Progenitor cell of endocrine pancreas (in vitro differentiated cells): ENCODE measurements at regions not wholly inside any gene's neighbourhood (a gene's known extent, or its start where the extent isn't known, plus 50 kb on each side); places are given as distances from the start of the nearest gene placed in this dataset.
"Not testable (repeated sequence)": the region's sequence is repeated elsewhere in the genome, so short reads cannot be mapped to it uniquely, and the experiment has no call there.

ENCODE experiments used
- DNase-seq: peaks from one replicate; pipeline ENCODE4 v3.0.0; 2021; ENCODE audit warnings: low spot score; ENCODE audit not compliant: unreplicated experiment
- H3K27ac Mint-ChIP-seq: 2 replicates; pipeline ENCODE4 v1.8.0; 2021; ENCODE audit warnings: mild to moderate bottlenecking, moderate library complexity, mixed read lengths
- H3K27me3 Mint-ChIP-seq: 2 replicates; pipeline ENCODE4 v1.8.0; 2021; ENCODE audit warnings: mixed read lengths
- H3K36me3 Mint-ChIP-seq: 2 replicates; pipeline ENCODE4 v1.8.0; 2022; ENCODE audit warnings: mixed read lengths; ENCODE audit not compliant: insufficient read depth
- H3K4me1 Mint-ChIP-seq: 2 replicates; pipeline ENCODE4 v1.8.0; 2021; ENCODE audit warnings: low read depth, mixed read lengths
- H3K4me3 Mint-ChIP-seq: 2 replicates; pipeline ENCODE4 v1.8.0; 2021; ENCODE audit warnings: low read depth, mild to moderate bottlenecking, moderate library complexity, mixed read lengths
- H3K9me3 Mint-ChIP-seq: 2 replicates; pipeline ENCODE4 v1.8.0; 2021; ENCODE audit warnings: low read depth, mixed read lengths
- TF ChIP-seq, protein P1 (sequence below): fragments of 200-600 bp; sonication (generic); IDR thresholded peaks from one replicate; pipeline ENCODE4 v1.5.0; 2021; ENCODE audit warnings: antibody characterized with exemption, mild to moderate bottlenecking; ENCODE audit not compliant: unreplicated experiment

DNA sequence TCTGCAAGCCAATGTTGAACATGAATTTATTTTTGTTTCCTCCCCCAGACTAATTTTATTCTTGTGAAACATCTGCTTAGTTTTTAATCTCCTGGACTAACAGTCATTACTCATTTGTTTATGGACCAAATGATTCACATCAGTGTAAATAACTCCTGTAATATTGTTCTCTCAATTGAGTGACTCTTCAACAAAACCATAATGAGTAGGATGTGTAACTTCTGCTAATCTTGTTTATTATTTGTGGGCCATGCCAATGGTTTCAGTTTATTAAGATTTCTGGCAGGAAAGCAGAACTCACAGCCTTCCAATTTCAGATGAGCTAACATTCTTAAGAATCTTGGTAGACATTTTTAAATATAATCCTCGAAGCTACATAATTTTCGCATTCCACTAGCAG, 1216.3 kb upstream of the GOT2 start:
- DNase-seq: no peak
- H3K4me3 Mint-ChIP-seq: no peak overlapping the region
- H3K27ac Mint-ChIP-seq: no peak overlapping the region
- H3K4me1 Mint-ChIP-seq: no peaks in the 10 kb centered on the region
- H3K27me3 Mint-ChIP-seq: no peaks in the 10 kb centered on the region
- TF ChIP-seq, protein P1, sequence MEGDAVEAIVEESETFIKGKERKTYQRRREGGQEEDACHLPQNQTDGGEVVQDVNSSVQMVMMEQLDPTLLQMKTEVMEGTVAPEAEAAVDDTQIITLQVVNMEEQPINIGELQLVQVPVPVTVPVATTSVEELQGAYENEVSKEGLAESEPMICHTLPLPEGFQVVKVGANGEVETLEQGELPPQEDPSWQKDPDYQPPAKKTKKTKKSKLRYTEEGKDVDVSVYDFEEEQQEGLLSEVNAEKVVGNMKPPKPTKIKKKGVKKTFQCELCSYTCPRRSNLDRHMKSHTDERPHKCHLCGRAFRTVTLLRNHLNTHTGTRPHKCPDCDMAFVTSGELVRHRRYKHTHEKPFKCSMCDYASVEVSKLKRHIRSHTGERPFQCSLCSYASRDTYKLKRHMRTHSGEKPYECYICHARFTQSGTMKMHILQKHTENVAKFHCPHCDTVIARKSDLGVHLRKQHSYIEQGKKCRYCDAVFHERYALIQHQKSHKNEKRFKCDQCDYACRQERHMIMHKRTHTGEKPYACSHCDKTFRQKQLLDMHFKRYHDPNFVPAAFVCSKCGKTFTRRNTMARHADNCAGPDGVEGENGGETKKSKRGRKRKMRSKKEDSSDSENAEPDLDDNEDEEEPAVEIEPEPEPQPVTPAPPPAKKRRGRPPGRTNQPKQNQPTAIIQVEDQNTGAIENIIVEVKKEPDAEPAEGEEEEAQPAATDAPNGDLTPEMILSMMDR: no peak
- H3K36me3 Mint-ChIP-seq: no peaks in the 10 kb centered on the region
- no peaks in the 10 kb centered on the region for H3K9me3 Mint-ChIP-seq

DNA sequence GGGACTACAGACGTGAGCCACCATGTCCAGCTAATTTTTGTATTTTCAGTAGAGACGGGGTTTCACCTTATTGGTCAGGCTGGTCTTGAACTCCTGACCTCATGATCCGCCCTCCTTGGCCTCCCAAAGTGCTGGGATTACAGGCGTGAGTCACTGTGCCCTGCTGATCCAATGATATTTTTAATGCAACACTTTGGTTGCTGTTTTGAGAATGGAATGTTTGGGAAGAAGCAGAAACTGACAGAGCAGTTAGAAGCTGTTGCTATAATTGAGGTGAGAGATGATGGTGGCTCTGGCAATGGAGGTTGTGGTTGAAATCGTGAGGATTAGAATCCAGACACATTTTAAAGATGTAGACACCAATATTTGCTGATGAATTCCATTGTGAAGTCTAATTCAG, 1209.9 kb upstream of the GOT2 start:
- H3K4me3 Mint-ChIP-seq: not testable (repeated sequence)

DNA sequence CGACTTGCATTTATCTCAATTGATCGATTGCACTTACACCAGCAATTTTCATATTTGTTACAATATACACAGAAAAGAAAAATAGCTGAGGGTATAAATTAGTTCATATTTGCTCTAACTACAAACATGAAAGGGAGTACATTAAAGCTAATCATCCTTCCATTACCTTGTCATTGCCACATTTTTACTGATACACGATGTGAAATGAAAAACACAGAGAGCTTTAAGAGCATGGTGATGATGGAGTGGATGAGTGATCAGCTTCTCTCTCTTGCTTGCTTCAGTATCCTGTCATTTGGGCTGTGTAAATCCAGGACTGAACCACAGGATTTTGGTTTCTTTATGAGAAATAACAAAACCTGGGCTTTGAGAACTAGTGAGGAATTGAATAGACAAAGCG, 1207.5 kb upstream of the GOT2 start:
- H3K27ac Mint-ChIP-seq: no peak overlapping the region
- no peak for DNase-seq
- H3K4me3 Mint-ChIP-seq: no peak overlapping the region
- TF ChIP-seq, protein P1: no peak
- H3K9me3 Mint-ChIP-seq: no peaks in the 10 kb centered on the region
- H3K4me1 Mint-ChIP-seq: peaks cover 2% of the 10 kb centered on the region
- no peaks in the 10 kb centered on the region for H3K27me3 Mint-ChIP-seq
- no peaks in the 10 kb centered on the region for H3K36me3 Mint-ChIP-seq

More for the DNA sequence above, 1209.9 kb upstream of the GOT2 start:
- H3K27me3 Mint-ChIP-seq, H3K27ac Mint-ChIP-seq, H3K4me1 Mint-ChIP-seq, DNase-seq, H3K9me3 Mint-ChIP-seq, H3K36me3 Mint-ChIP-seq: not testable (repeated sequence)

DNA sequence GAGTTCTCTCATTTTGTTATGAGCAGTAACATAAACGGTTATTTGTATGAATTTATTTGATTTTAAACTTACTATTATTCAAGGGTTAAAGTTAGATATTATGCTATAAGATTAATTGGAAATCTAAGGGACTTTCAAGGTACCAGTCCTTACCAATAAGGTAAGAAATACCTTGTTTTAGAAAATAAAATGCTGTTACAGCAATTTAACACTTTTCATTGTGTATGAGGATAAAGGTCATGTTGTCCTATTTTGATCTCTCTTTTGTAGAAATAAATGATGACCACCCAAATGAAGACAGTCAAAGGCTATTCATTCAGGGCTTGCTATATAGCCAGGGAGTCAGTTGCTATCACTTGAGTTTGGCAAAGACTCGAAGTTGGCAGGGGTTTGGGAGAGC, 1185.9 kb upstream of the GOT2 start:
- H3K4me3 Mint-ChIP-seq: no peak overlapping the region

DNA sequence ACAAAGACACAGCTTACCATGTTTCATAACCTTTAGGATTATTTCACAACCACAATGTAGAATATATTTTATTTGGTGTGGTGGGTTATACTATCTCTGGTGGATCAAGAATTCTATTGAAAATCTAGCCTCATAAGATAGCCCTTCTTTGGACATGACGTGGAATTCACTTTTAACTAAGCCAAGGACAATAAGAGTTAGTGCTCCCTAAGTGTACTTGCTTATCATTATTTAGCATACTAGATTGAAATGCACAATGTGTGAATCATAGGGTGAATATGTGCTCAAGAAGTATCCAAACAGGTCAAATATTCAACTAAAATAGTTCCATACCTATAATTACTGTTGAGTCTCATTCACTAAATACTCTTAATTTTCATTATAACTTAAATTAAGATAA, 1179.5 kb upstream of the GOT2 start:
- DNase-seq: no peak
- H3K4me3 Mint-ChIP-seq: no peak overlapping the region
- peaks cover 5% of the 10 kb centered on the region for H3K4me1 Mint-ChIP-seq

More for the DNA sequence above, 1185.9 kb upstream of the GOT2 start:
- Mint-ChIP-seq H3K9me3 (no peaks in the 10 kb centered on the region), H3K36me3 (no peaks in the 10 kb centered on the region), H3K27me3 (no peaks in the 10 kb centered on the region), H3K27ac (no peak overlapping the region), H3K4me1 (no peaks in the 10 kb centered on the region)
- TF ChIP-seq, protein P1: no peak
- no peak for DNase-seq

DNA sequence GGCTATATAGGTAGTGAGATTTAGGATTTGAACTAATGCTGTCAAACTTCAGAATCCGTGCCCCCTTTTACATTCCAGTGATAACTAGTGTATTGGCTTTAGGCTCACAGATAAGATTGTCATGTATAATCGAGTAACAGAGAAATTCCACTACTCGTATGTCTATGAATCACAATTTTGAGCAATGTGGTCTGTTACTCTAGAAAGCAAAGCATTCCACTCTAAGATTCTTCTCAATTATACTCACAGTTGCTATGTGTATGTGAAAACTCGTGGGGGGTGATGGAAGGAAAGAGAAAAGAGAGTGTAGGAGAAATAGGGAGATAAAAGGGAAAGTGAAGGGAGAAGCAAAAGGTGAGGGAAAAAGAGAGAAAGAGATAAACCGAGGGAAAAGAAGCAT, 1175.1 kb upstream of the GOT2 start:
- H3K9me3 Mint-ChIP-seq: no peaks in the 10 kb centered on the region
- H3K27me3 Mint-ChIP-seq: no peaks in the 10 kb centered on the region
- no peak overlapping the region for H3K27ac Mint-ChIP-seq
- H3K36me3 Mint-ChIP-seq: no peaks in the 10 kb centered on the region
- no peak overlapping the region for H3K4me3 Mint-ChIP-seq
- DNase-seq: no peak
- H3K4me1 Mint-ChIP-seq: peaks cover 15% of the 10 kb centered on the region
- TF ChIP-seq, protein P1: no peak

More for the DNA sequence above, 1179.5 kb upstream of the GOT2 start:
- H3K27me3 Mint-ChIP-seq: no peaks in the 10 kb centered on the region
- H3K27ac Mint-ChIP-seq: no peak overlapping the region
- H3K9me3 Mint-ChIP-seq: no peaks in the 10 kb centered on the region
- TF ChIP-seq, protein P1: no peak
- H3K36me3 Mint-ChIP-seq: no peaks in the 10 kb centered on the region
